ENCODE measurements at regions not wholly inside any gene's neighbourhood (a gene's known extent, or its start where the extent isn't known, plus 50 kb on each side); places are given as distances from the start of the nearest gene placed in this dataset.

DNA sequence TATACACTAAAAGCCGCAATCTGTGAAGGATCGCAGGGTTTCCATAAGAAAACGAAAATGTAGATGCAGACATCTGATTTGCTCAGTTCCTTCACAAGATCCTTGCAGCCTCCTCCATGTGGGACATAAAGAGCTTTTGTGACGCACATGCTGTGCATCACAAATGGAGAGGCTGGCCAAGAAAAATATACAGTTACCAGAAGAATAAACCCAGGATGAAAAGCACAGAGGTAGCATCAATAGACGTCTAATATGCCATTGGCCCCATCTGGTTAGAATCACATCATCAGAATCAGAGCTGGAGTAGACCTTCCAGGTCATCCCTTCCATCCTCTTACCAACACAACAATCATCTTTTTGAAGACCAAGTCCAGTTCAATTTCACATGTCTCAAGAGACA is 517.4 kb downstream of the RAB28 start:
- TF ChIP-seq POLR2A (IDR thresholded peaks at IDR 0.05) (no peak), CTCF (IDR thresholded peaks at IDR 0.05) (no peak)

Data from heart left ventricle (tissue), 13 donors.